Breast epithelium (tissue), 4 donors: ENCODE measurements at regions not wholly inside any gene's neighbourhood (a gene's known extent, or its start where the extent isn't known, plus 50 kb on each side); places are given as distances from the start of the nearest gene placed in this dataset.

Source experiments
- DNase-seq, 2 donors: peaks; one replicate each; pipeline ENCODE4 v3.0.0-alpha.2; 2019; ENCODE audit warnings: low spot score in 2 of 2
- H3K27ac ChIP-seq, 2 donors: fragments of 200-600 bp; sonication (generic) in 1 of 2; one replicate each; pipeline ENCODE4 v1.5.1; 2016 to 2019; ENCODE audit warnings: mild to moderate bottlenecking in 1 of 2
- H3K27me3 ChIP-seq, 2 donors: fragments of 200-600 bp; sonication (generic) in 1 of 2; one replicate each; pipeline versions ENCODE4 v1.5.1 to v1.6.0; 2017 to 2019; ENCODE audit warnings: control low read depth in 1 of 2, mild to moderate bottlenecking in 1 of 2
- H3K36me3 ChIP-seq: fragments of 200-600 bp; one replicate; pipeline ENCODE4 v1.5.1; 2019
- H3K4me1 ChIP-seq, 2 donors: fragments of 200-600 bp; sonication (generic); one replicate each; pipeline ENCODE4 v1.5.1; 2016 to 2019; ENCODE audit warnings: control low read depth in 1 of 2
- H3K4me3 ChIP-seq, 3 donors: fragments of 200-600 bp; sonication (generic); 1 replicate in 2 of 3; 2 replicates in 1 of 3; pipeline ENCODE4 v1.5.1; 2016 to 2019; ENCODE audit warnings: mild to moderate bottlenecking in 3 of 3, moderate library complexity in 2 of 3
- H3K9me3 ChIP-seq, 2 donors: fragments of 200-600 bp; sonication (generic) in 1 of 2; one replicate each; pipeline ENCODE4 v1.5.1; 2016 to 2019; ENCODE audit warnings: control low read depth in 1 of 2
- POLR2A ChIP-seq: fragments of 450-650 bp; IDR thresholded peaks from one replicate; pipeline ENCODE4 v1.6.1; 2016; ENCODE audit warnings: antibody characterized with exemption, mild to moderate bottlenecking, moderate library complexity
- POLR2AphosphoS5 ChIP-seq, 3 donors: sonication (generic); formaldehyde crosslinking; IDR thresholded peaks; one replicate each; pipeline ENCODE4 v1.6.1; 2017; ENCODE audit warnings: antibody characterized with exemption in 3 of 3
- intact Hi-C: fragments of 100-400 bp; cut with DNase I; formaldehyde crosslinking; loops from one replicate; pipeline ENCODE4 v1.15.1; 2023; ENCODE audit warnings: low total_unique reads
- TF ChIP-seq, protein P1 (sequence below), 3 donors: fragments of 450-650 bp; IDR thresholded peaks; one replicate each; pipeline ENCODE4 v1.5.1; 2016 to 2017; ENCODE audit warnings: antibody characterized with exemption in 3 of 3, mild to moderate bottlenecking in 3 of 3, moderate library complexity in 3 of 3

DNA sequence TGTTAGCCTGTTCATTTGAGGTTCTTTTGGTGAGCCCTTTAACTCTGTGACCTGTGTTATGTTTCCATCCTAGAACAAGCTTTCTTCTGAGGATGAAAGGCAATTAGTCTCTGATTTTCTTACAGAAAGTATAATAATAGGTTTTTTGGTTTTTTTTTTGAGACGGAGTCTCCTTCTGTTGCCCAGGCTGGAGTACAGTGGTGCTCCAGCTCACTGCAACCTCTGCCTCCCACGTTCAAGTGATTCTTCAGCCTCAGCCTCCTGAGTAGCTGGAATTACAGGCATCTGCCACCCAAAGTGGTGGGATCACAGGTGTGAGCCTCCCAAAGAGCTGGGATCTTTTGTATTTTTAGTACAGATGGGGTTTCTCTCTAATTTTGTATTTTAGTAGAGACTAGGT is 52.7 kb upstream of the SYNE2 start:
- Histone ChIP-seq H3K4me3 (peak overlapping the region in 2 of 3 donors; percentile 26 to 38), H3K9me3 (no peaks in the 10 kb centered on the region), H3K27ac (no peak overlapping the region), H3K27me3 (no peaks in the 10 kb centered on the region), H3K36me3 (no peaks in the 10 kb centered on the region), H3K4me1 (no peaks in the 10 kb centered on the region)
- TF ChIP-seq POLR2A (no peak), POLR2AphosphoS5 (IDR thresholded peaks at IDR 0.05) (no peak)
- TF ChIP-seq, protein P1, sequence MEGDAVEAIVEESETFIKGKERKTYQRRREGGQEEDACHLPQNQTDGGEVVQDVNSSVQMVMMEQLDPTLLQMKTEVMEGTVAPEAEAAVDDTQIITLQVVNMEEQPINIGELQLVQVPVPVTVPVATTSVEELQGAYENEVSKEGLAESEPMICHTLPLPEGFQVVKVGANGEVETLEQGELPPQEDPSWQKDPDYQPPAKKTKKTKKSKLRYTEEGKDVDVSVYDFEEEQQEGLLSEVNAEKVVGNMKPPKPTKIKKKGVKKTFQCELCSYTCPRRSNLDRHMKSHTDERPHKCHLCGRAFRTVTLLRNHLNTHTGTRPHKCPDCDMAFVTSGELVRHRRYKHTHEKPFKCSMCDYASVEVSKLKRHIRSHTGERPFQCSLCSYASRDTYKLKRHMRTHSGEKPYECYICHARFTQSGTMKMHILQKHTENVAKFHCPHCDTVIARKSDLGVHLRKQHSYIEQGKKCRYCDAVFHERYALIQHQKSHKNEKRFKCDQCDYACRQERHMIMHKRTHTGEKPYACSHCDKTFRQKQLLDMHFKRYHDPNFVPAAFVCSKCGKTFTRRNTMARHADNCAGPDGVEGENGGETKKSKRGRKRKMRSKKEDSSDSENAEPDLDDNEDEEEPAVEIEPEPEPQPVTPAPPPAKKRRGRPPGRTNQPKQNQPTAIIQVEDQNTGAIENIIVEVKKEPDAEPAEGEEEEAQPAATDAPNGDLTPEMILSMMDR (IDR thresholded peaks at IDR 0.05), result no peak
- DNase-seq, result no peak
- intact Hi-C loops, result no loop called here

DNA sequence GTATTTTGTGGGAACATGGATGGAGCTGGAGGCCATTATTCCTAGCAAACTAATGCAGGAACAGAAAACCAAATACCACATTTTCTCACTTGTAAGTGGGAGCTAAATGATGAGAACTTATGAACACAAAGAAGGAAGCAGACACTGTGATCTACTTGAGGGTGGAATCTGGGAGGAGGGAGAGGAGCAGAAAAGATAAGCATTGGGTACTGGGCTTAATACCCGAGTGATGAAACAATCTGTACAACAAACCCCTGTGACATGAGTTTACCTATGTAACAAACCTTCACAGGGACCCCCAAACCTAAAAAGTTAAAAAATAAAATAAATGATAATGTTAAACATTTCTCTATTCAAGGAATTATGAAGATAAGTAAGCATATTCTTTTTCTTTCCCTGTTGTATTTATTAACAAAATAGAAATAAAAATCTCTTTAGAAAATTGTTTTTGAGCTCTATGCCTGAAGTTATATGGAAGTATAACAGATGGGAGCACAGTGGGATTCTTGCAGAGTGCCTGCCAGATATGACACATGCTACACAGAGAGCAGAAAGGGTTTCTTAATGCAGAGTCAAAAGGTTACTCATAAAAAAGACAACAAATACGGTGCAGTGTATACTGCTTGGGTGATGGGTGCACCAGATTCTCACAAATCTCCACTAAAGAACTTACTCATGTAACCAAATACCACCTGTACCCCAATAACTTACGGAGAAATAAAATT is 52.0 kb upstream of the SYNE2 start:
- no peak for DNase-seq
- Histone ChIP-seq H3K36me3 (no peaks in the 10 kb centered on the region), H3K27me3 (no peaks in the 10 kb centered on the region), H3K9me3 (no peaks in the 10 kb centered on the region), H3K4me1 (no peaks in the 10 kb centered on the region), H3K4me3 (no peak overlapping the region), H3K27ac (no peak overlapping the region)
- TF ChIP-seq, protein P1 (IDR thresholded peaks at IDR 0.05), result no peak
- TF ChIP-seq POLR2AphosphoS5 (IDR thresholded peaks at IDR 0.05), result no peak
- TF ChIP-seq POLR2A, result no peak
- intact Hi-C loops, result no loop called here
